ENCODE measurements at regions not wholly inside any gene's neighbourhood (a gene's known extent, or its start where the extent isn't known, plus 50 kb on each side); places are given as distances from the start of the nearest gene placed in this dataset.

GRCh38 chr3:22966349-22966748 lies 236.8 kb upstream of the UBE2E2 start:
- no peak for TF ChIP-seq POLR2A (IDR thresholded peaks at IDR 0.05; ENCODE audit: low read depth, low read length)
- no peak for TF ChIP-seq SPI1 (IDR thresholded peaks at IDR 0.05; ENCODE audit: low read depth, low read length)
- no peak for TF ChIP-seq TAF1 (IDR thresholded peaks at IDR 0.05; ENCODE audit: low read depth, low read length)
- TF ChIP-seq POU2F2 (IDR thresholded peaks at IDR 0.05; ENCODE audit: low read depth, low read length): no peak
- no peak for TF ChIP-seq POLR2AphosphoS5 (IDR thresholded peaks at IDR 0.05; ENCODE audit: low read depth, low read length)
- no peak for TF ChIP-seq PAX5 (IDR thresholded peaks at IDR 0.05; ENCODE audit: insufficient read depth, low read length, severe bottlenecking)
- DNase-seq (ENCODE audit: insufficient read length, low spot score) (no peak), FAIRE-seq (no peak)

DNA sequence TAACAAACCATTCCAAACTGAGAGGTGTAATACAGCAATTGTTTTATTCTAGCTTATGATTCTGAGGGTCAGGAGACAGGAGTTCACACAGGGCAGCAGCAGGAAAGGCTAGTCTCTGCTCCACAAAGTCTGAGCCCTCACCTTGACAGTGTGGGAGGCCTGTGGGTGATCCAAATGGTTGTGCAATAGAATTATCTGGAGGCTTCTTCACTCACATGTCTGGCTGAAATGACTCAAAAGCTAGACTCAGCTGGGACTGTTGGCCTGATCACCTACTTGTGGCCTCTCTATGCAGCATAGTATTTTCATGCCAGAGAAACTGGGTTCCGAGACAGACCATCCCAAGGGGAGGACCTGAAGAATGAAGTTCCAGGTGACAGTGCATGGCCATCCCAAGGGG lies 233.9 kb upstream of the UBE2E2 start:
- FAIRE-seq (no peak), DNase-seq (ENCODE audit: insufficient read length, low spot score) (no peak)
- TF ChIP-seq POLR2A (IDR thresholded peaks at IDR 0.05; ENCODE audit: low read depth, low read length): no peak
- no peak for TF ChIP-seq SPI1 (IDR thresholded peaks at IDR 0.05; ENCODE audit: low read depth, low read length)
- TF ChIP-seq POLR2AphosphoS5 (IDR thresholded peaks at IDR 0.05; ENCODE audit: low read depth, low read length): no peak
- no peak for TF ChIP-seq PAX5 (IDR thresholded peaks at IDR 0.05; ENCODE audit: insufficient read depth, low read length, severe bottlenecking)
- no peak for TF ChIP-seq TAF1 (IDR thresholded peaks at IDR 0.05; ENCODE audit: low read depth, low read length)
- no peak for TF ChIP-seq POU2F2 (IDR thresholded peaks at IDR 0.05; ENCODE audit: low read depth, low read length)

GRCh38 chr3:22971497-22971896 lies 231.6 kb upstream of the UBE2E2 start:
- TF ChIP-seq TAF1 (IDR thresholded peaks at IDR 0.05; ENCODE audit: low read depth, low read length) (no peak), SPI1 (IDR thresholded peaks at IDR 0.05; ENCODE audit: low read depth, low read length) (no peak), POLR2A (IDR thresholded peaks at IDR 0.05; ENCODE audit: low read depth, low read length) (no peak), POU2F2 (IDR thresholded peaks at IDR 0.05; ENCODE audit: low read depth, low read length) (no peak), POLR2AphosphoS5 (IDR thresholded peaks at IDR 0.05; ENCODE audit: low read depth, low read length) (no peak)
- FAIRE-seq: no peak
- no peak for DNase-seq (ENCODE audit: insufficient read length, low spot score)

- FAIRE-seq (no peak), DNase-seq (ENCODE audit: insufficient read length, low spot score) (no peak)
- TF ChIP-seq POLR2AphosphoS5 (IDR thresholded peaks at IDR 0.05; ENCODE audit: low read depth, low read length) (no peak), POU2F2 (IDR thresholded peaks at IDR 0.05; ENCODE audit: low read depth, low read length) (no peak), POLR2A (IDR thresholded peaks at IDR 0.05; ENCODE audit: low read depth, low read length) (no peak), PAX5 (IDR thresholded peaks at IDR 0.05; ENCODE audit: insufficient read depth, low read length, severe bottlenecking) (no peak), TAF1 (IDR thresholded peaks at IDR 0.05; ENCODE audit: low read depth, low read length) (no peak), SPI1 (IDR thresholded peaks at IDR 0.05; ENCODE audit: low read depth, low read length) (no peak)
Measured at GRCh38 chr3:22977042-22977441, 226.1 kb upstream of the UBE2E2 start.

DNA sequence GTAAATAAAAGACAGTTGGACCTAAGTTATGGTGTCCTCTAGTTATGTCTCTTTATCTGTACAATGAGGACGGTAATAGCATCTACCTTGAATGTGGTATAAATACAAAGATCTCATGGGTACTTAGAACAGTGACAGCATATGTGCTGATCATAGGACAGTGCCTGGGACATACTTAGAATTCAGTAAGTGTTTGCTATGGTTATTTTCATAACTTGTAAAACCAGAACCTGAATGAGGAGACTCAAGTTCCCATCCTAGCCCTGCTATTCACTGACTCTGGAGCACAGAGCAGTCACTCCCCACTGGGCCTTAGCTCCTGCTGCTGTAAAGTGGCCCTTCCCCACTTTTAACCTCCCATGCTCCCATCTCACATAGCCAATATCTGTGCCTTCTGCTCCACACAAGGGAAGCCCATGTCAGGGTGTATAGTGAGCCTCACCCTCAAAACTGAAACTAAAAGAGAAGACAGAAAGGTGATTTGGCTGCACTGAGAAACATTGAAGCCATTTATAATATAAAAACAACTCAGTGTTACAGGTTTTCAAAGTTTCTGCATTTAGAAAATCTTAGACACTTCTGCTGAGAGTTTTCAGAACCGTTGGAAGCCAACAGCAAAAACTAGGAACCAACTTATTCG lies 225.4 kb upstream of the UBE2E2 start:
- TF ChIP-seq POLR2A (IDR thresholded peaks at IDR 0.05; ENCODE audit: low read depth, low read length) (no peak), TAF1 (IDR thresholded peaks at IDR 0.05; ENCODE audit: low read depth, low read length) (no peak), PAX5 (IDR thresholded peaks at IDR 0.05; ENCODE audit: insufficient read depth, low read length, severe bottlenecking) (no peak), POLR2AphosphoS5 (IDR thresholded peaks at IDR 0.05; ENCODE audit: low read depth, low read length) (no peak), SPI1 (IDR thresholded peaks at IDR 0.05; ENCODE audit: low read depth, low read length) (no peak), POU2F2 (IDR thresholded peaks at IDR 0.05; ENCODE audit: low read depth, low read length) (no peak)
- DNase-seq (ENCODE audit: insufficient read length, low spot score) (no peak), FAIRE-seq (no peak)

GRCh38 chr3:22979581-22979980 lies 223.5 kb upstream of the UBE2E2 start:
- no peak for FAIRE-seq
- DNase-seq (ENCODE audit: insufficient read length, low spot score): no peak
- TF ChIP-seq POLR2A (IDR thresholded peaks at IDR 0.05; ENCODE audit: low read depth, low read length): no peak
- TF ChIP-seq TAF1 (IDR thresholded peaks at IDR 0.05; ENCODE audit: low read depth, low read length): no peak
- no peak for TF ChIP-seq PAX5 (IDR thresholded peaks at IDR 0.05; ENCODE audit: insufficient read depth, low read length, severe bottlenecking)
- no peak for TF ChIP-seq SPI1 (IDR thresholded peaks at IDR 0.05; ENCODE audit: low read depth, low read length)
- no peak for TF ChIP-seq POU2F2 (IDR thresholded peaks at IDR 0.05; ENCODE audit: low read depth, low read length)
- no peak for TF ChIP-seq POLR2AphosphoS5 (IDR thresholded peaks at IDR 0.05; ENCODE audit: low read depth, low read length)

- TF ChIP-seq TAF1 (IDR thresholded peaks at IDR 0.05; ENCODE audit: low read depth, low read length): no peak
- no peak for TF ChIP-seq POLR2AphosphoS5 (IDR thresholded peaks at IDR 0.05; ENCODE audit: low read depth, low read length)
- no peak for TF ChIP-seq POU2F2 (IDR thresholded peaks at IDR 0.05; ENCODE audit: low read depth, low read length)
- TF ChIP-seq POLR2A (IDR thresholded peaks at IDR 0.05; ENCODE audit: low read depth, low read length): no peak
- TF ChIP-seq PAX5 (IDR thresholded peaks at IDR 0.05; ENCODE audit: insufficient read depth, low read length, severe bottlenecking): no peak
- no peak for TF ChIP-seq SPI1 (IDR thresholded peaks at IDR 0.05; ENCODE audit: low read depth, low read length)
- FAIRE-seq (no peak), DNase-seq (ENCODE audit: insufficient read length, low spot score) (no peak)
Measured at GRCh38 chr3:22980346-22980745, 222.8 kb upstream of the UBE2E2 start.

- TF ChIP-seq PAX5 (IDR thresholded peaks at IDR 0.05; ENCODE audit: insufficient read depth, low read length, severe bottlenecking): no peak
- TF ChIP-seq TAF1 (IDR thresholded peaks at IDR 0.05; ENCODE audit: low read depth, low read length): no peak
- TF ChIP-seq SPI1 (IDR thresholded peaks at IDR 0.05; ENCODE audit: low read depth, low read length): no peak
- no peak for TF ChIP-seq POLR2AphosphoS5 (IDR thresholded peaks at IDR 0.05; ENCODE audit: low read depth, low read length)
- no peak for TF ChIP-seq POLR2A (IDR thresholded peaks at IDR 0.05; ENCODE audit: low read depth, low read length)
- no peak for TF ChIP-seq POU2F2 (IDR thresholded peaks at IDR 0.05; ENCODE audit: low read depth, low read length)
- DNase-seq (ENCODE audit: insufficient read length, low spot score) (no peak), FAIRE-seq (no peak)
Measured at GRCh38 chr3:22981166-22981565, 222.0 kb upstream of the UBE2E2 start.

GRCh38 chr3:22981861-22982260 lies 221.3 kb upstream of the UBE2E2 start:
- TF ChIP-seq POLR2A (IDR thresholded peaks at IDR 0.05; ENCODE audit: low read depth, low read length): no peak
- no peak for TF ChIP-seq SPI1 (IDR thresholded peaks at IDR 0.05; ENCODE audit: low read depth, low read length)
- TF ChIP-seq POLR2AphosphoS5 (IDR thresholded peaks at IDR 0.05; ENCODE audit: low read depth, low read length): no peak
- no peak for TF ChIP-seq PAX5 (IDR thresholded peaks at IDR 0.05; ENCODE audit: insufficient read depth, low read length, severe bottlenecking)
- no peak for TF ChIP-seq POU2F2 (IDR thresholded peaks at IDR 0.05; ENCODE audit: low read depth, low read length)
- TF ChIP-seq TAF1 (IDR thresholded peaks at IDR 0.05; ENCODE audit: low read depth, low read length): no peak
- DNase-seq (ENCODE audit: insufficient read length, low spot score) (no peak), FAIRE-seq (no peak)

Data from GM12891 (cell line).